ENCODE measurements at regions not wholly inside any gene's neighbourhood (a gene's known extent, or its start where the extent isn't known, plus 50 kb on each side); places are given as distances from the start of the nearest gene placed in this dataset.

- Histone ChIP-seq H3K56ac (ENCODE audit: insufficient read length, low read depth, low read length) (no peak overlapping the region), H4K5ac (ENCODE audit: insufficient read length, low read depth, low read length) (no peak overlapping the region), H3T11ph (ENCODE audit: low read length) (no peak overlapping the region)
Observed at GRCh38 chr3:150237490-150237889, 170.6 kb upstream of the TSC22D2 start.

More at GRCh38 chr3:150237490-150237889, 170.6 kb upstream of the TSC22D2 start:
- Histone ChIP-seq H3K9me3 (ENCODE audit: control insufficient read depth, low read depth, low read length) (no peaks in the 10 kb centered on the region), H4K8ac (replicated peaks; ENCODE audit: insufficient read length, low read depth, low read length) (no peak overlapping the region), H3K23me2 (ENCODE audit: insufficient read length, low read depth, low read length, poor library complexity, severe bottlenecking) (no peaks in the 10 kb centered on the region), H2BK20ac (ENCODE audit: low read depth, low read length, poor library complexity, severe bottlenecking) (no peak overlapping the region), H4K20me1 (ENCODE audit: control insufficient read depth, insufficient read depth, insufficient read length) (no peaks in the 10 kb centered on the region), H3K4me1 (ENCODE audit: insufficient read depth, low read length) (peaks cover under 1% of the 10 kb centered on the region; the same call in 1 of the 2 replicates), H3K27ac (ENCODE audit: insufficient read length, low read depth, low read length) (no peak overlapping the region), H3K79me2 (ENCODE audit: insufficient read depth, low read length) (no peaks in the 10 kb centered on the region), H2AFZ (ENCODE audit: low read length) (no peak overlapping the region), H2BK15ac (ENCODE audit: low read depth, low read length) (no peak overlapping the region), H2AK5ac (ENCODE audit: insufficient read length, low read length) (no peak overlapping the region), H3K27me3 (ENCODE audit: insufficient read depth, low read length) (no peaks in the 10 kb centered on the region), H3K9ac (ENCODE audit: extremely low read depth, insufficient read length, low read length) (no peak overlapping the region), H2BK12ac (ENCODE audit: insufficient read length, low read depth, low read length) (no peak overlapping the region), H2BK120ac (ENCODE audit: low read depth, low read length, poor library complexity, severe bottlenecking) (no peak overlapping the region), H3K4ac (ENCODE audit: low read depth, low read length) (no peak overlapping the region), H3K4me2 (ENCODE audit: insufficient read depth, insufficient read length, low read length) (no peak overlapping the region), H4K91ac (ENCODE audit: insufficient read length, low read depth, low read length) (no peak overlapping the region), H3K23ac (ENCODE audit: insufficient read length, low read depth, low read length) (no peak overlapping the region), H3K79me1 (ENCODE audit: insufficient read depth, low read depth, low read length, poor library complexity, severe bottlenecking) (no peaks in the 10 kb centered on the region), H2BK5ac (ENCODE audit: insufficient read length, low read length) (no peak overlapping the region), H3K14ac (ENCODE audit: insufficient read depth, low read length) (no peak overlapping the region), H3K18ac (ENCODE audit: insufficient read length, low read depth, low read length) (no peak overlapping the region)
- no CpG with 5 or more reads among the region's 3 CpGs for WGBS (ENCODE audit: extremely low coverage, insufficient read length, low lambda C conversion rate)
- TF ChIP-seq, protein P1, sequence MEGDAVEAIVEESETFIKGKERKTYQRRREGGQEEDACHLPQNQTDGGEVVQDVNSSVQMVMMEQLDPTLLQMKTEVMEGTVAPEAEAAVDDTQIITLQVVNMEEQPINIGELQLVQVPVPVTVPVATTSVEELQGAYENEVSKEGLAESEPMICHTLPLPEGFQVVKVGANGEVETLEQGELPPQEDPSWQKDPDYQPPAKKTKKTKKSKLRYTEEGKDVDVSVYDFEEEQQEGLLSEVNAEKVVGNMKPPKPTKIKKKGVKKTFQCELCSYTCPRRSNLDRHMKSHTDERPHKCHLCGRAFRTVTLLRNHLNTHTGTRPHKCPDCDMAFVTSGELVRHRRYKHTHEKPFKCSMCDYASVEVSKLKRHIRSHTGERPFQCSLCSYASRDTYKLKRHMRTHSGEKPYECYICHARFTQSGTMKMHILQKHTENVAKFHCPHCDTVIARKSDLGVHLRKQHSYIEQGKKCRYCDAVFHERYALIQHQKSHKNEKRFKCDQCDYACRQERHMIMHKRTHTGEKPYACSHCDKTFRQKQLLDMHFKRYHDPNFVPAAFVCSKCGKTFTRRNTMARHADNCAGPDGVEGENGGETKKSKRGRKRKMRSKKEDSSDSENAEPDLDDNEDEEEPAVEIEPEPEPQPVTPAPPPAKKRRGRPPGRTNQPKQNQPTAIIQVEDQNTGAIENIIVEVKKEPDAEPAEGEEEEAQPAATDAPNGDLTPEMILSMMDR (conservative IDR thresholded peaks at IDR 0.05) = no peak
- Mint-ChIP-seq H3K4me3 (no peak overlapping the region), H3K27me3 (ENCODE audit: low read depth) (no peaks in the 10 kb centered on the region; the same call in 1 of the 2 replicates), H3K4me1 (peaks cover 17 to 21% of the 10 kb centered on the region in 2 experiments), H3K9me3 (no peaks in the 10 kb centered on the region), H3K36me3 (ENCODE audit: insufficient read depth in 1 of 3, low read depth in 3 of 3) (no peaks in the 10 kb centered on the region), H3K27ac (no peak overlapping the region; a peak in 2 of 7 replicates)
- DNase-seq = no peak
